Suprapubic skin (tissue), 4 donors: ENCODE measurements at regions not wholly inside any gene's neighbourhood (a gene's known extent, or its start where the extent isn't known, plus 50 kb on each side); places are given as distances from the start of the nearest gene placed in this dataset.
"Not testable (repeated sequence)": the region's sequence is repeated elsewhere in the genome, so short reads cannot be mapped to it uniquely, and the experiment has no call there.

Experiments
- DNase-seq, 2 donors: peaks; one replicate each; pipeline ENCODE4 v3.0.0-alpha.2; 2019; ENCODE audit warnings: low spot score in 2 of 2
- H3K27ac ChIP-seq: fragments of 200-600 bp; sonication (generic); one replicate; pipeline ENCODE4 v1.5.1; 2019
- H3K27me3 ChIP-seq: fragments of 200-600 bp; sonication (generic); one replicate; pipeline ENCODE4 v1.5.1; 2019
- H3K36me3 ChIP-seq: fragments of 200-600 bp; sonication (generic); one replicate; pipeline ENCODE4 v1.5.1; 2019
- H3K4me1 ChIP-seq: fragments of 200-600 bp; sonication (generic); one replicate; pipeline ENCODE4 v1.5.1; 2019
- H3K4me3 ChIP-seq: fragments of 200-600 bp; sonication (generic); one replicate; pipeline ENCODE4 v1.5.1; 2019; ENCODE audit warnings: mild to moderate bottlenecking
- H3K9me3 ChIP-seq: fragments of 200-600 bp; sonication (generic); one replicate; pipeline ENCODE4 v1.5.1; 2019
- CTCF ChIP-seq, 2 donors: fragments of 200-600 bp in 1 of 2; fragments of 450-650 bp in 1 of 2; sonication (generic) in 1 of 2; IDR thresholded peaks; one replicate each; pipeline ENCODE4 v1.5.1; 2016 to 2019; ENCODE audit warnings: antibody characterized with exemption in 2 of 2, mild to moderate bottlenecking in 1 of 2, moderate library complexity in 1 of 2
- EP300 ChIP-seq: sonication (generic); formaldehyde crosslinking; IDR thresholded peaks from one replicate; pipeline ENCODE4 v1.6.1; 2017; ENCODE audit warnings: antibody characterized with exemption
- POLR2A ChIP-seq, 2 donors: fragments of 450-650 bp; IDR thresholded peaks; one replicate each; pipeline ENCODE4 v1.6.1; 2017; ENCODE audit warnings: antibody characterized with exemption in 2 of 2, mild to moderate bottlenecking in 2 of 2, moderate library complexity in 2 of 2
- POLR2AphosphoS5 ChIP-seq, 3 donors: sonication (generic); formaldehyde crosslinking; IDR thresholded peaks; one replicate each; pipeline ENCODE4 v1.6.1; 2017; ENCODE audit warnings: antibody characterized with exemption in 3 of 3
- WGBS: methylation state at CpG from one replicate; pipeline ENCODE4 v1.1.5; 2018; 5-methylcytosine and 5-hydroxymethylcytosine counted together

- H3K27ac ChIP-seq: no peak overlapping the region
- no peak for DNase-seq
- TF ChIP-seq POLR2A (IDR thresholded peaks at IDR 0.05): no peak
- no peak for TF ChIP-seq CTCF (IDR thresholded peaks at IDR 0.05)
- no peak for TF ChIP-seq POLR2AphosphoS5 (IDR thresholded peaks at IDR 0.05)
- TF ChIP-seq EP300: no peak
Measured at GRCh38 chr7:19915596-19915995, 142.2 kb upstream of the TMEM196 start.

GRCh38 chr7:19914866-19915265 is 141.4 kb upstream of the TMEM196 start:
- 96% methylated on average over 1 of the region's 1 CpG for WGBS
- Histone ChIP-seq H3K4me3 (no peak overlapping the region), H3K36me3 (no peaks in the 10 kb centered on the region), H3K4me1 (no peaks in the 10 kb centered on the region), H3K27me3 (no peaks in the 10 kb centered on the region), H3K9me3 (no peaks in the 10 kb centered on the region), H3K27ac (no peak overlapping the region)
- DNase-seq: no peak
- no peak for TF ChIP-seq POLR2AphosphoS5 (IDR thresholded peaks at IDR 0.05)
- TF ChIP-seq CTCF (IDR thresholded peaks at IDR 0.05): no peak
- no peak for TF ChIP-seq POLR2A (IDR thresholded peaks at IDR 0.05)
- TF ChIP-seq EP300: no peak

More at GRCh38 chr7:19915596-19915995, 142.2 kb upstream of the TMEM196 start:
- Histone ChIP-seq H3K36me3 (no peaks in the 10 kb centered on the region), H3K4me1 (no peaks in the 10 kb centered on the region), H3K9me3 (no peaks in the 10 kb centered on the region), H3K27me3 (no peaks in the 10 kb centered on the region), H3K4me3 (no peak overlapping the region)

GRCh38 chr7:19900118-19900517 is 126.7 kb upstream of the TMEM196 start:
- Histone ChIP-seq H3K4me3 (no peak overlapping the region), H3K27me3 (no peaks in the 10 kb centered on the region), H3K27ac (no peak overlapping the region), H3K36me3 (no peaks in the 10 kb centered on the region), H3K9me3 (peaks cover 3% of the 10 kb centered on the region), H3K4me1 (no peaks in the 10 kb centered on the region)
- TF ChIP-seq CTCF (IDR thresholded peaks at IDR 0.05) (no peak), POLR2AphosphoS5 (IDR thresholded peaks at IDR 0.05) (no peak), EP300 (no peak), POLR2A (IDR thresholded peaks at IDR 0.05) (no peak)
- DNase-seq: no peak

- TF ChIP-seq POLR2AphosphoS5 (IDR thresholded peaks at IDR 0.05) (no peak), CTCF (IDR thresholded peaks at IDR 0.05) (no peak)
- Histone ChIP-seq H3K27me3 (no peaks in the 10 kb centered on the region), H3K36me3 (no peaks in the 10 kb centered on the region), H3K27ac (no peak overlapping the region), H3K4me1 (no peaks in the 10 kb centered on the region), H3K4me3 (no peak overlapping the region), H3K9me3 (peaks cover 3% of the 10 kb centered on the region)
- DNase-seq: no peak
- WGBS: 65% methylated on average over 3 of the region's 3 CpGs
Measured at GRCh38 chr7:19899529-19899928, 126.1 kb upstream of the TMEM196 start.

- H3K9me3 ChIP-seq, H3K4me1 ChIP-seq, H3K27ac ChIP-seq, DNase-seq, H3K4me3 ChIP-seq, H3K27me3 ChIP-seq, H3K36me3 ChIP-seq: not testable (repeated sequence)
- WGBS: 96% methylated on average over 6 of the region's 11 CpGs
Measured at GRCh38 chr7:19882893-19883292, 109.5 kb upstream of the TMEM196 start.

- no peaks in the 10 kb centered on the region for H3K36me3 ChIP-seq
- H3K4me1 ChIP-seq: no peaks in the 10 kb centered on the region
- no peaks in the 10 kb centered on the region for H3K9me3 ChIP-seq
- H3K27ac ChIP-seq: no peak overlapping the region
- WGBS: 89% methylated on average over 1 of the region's 1 CpG
- no peak overlapping the region for H3K4me3 ChIP-seq
- no peaks in the 10 kb centered on the region for H3K27me3 ChIP-seq
- DNase-seq: no peak
- TF ChIP-seq POLR2AphosphoS5 (IDR thresholded peaks at IDR 0.05) (no peak), CTCF (IDR thresholded peaks at IDR 0.05) (no peak), POLR2A (IDR thresholded peaks at IDR 0.05) (no peak), EP300 (no peak)
Measured at GRCh38 chr7:19872094-19872493, 98.7 kb upstream of the TMEM196 start.
